Activated naive CD8-positive, alpha-beta T cell (primary cell): ENCODE measurements at regions not wholly inside any gene's neighbourhood (a gene's known extent, or its start where the extent isn't known, plus 50 kb on each side); places are given as distances from the start of the nearest gene placed in this dataset.

Experiments used
- H3K27ac Mint-ChIP-seq: one replicate; pipeline ENCODE4 v1.8.0; 2021; ENCODE audit warnings: mixed read lengths
- H3K27me3 Mint-ChIP-seq: one replicate; pipeline ENCODE4 v1.8.0; 2021; ENCODE audit warnings: mixed read lengths
- H3K36me3 Mint-ChIP-seq: one replicate; pipeline ENCODE4 v1.8.0; 2021; ENCODE audit warnings: mixed read lengths
- H3K4me1 Mint-ChIP-seq: one replicate; pipeline ENCODE4 v1.8.0; 2021; ENCODE audit warnings: low read depth, mixed read lengths
- H3K4me3 Mint-ChIP-seq: one replicate; pipeline ENCODE4 v1.8.0; 2021; ENCODE audit warnings: mild to moderate bottlenecking, mixed read lengths
- H3K9me3 Mint-ChIP-seq: one replicate; pipeline ENCODE4 v1.8.0; 2021; ENCODE audit warnings: low read depth, mixed read lengths

DNA sequence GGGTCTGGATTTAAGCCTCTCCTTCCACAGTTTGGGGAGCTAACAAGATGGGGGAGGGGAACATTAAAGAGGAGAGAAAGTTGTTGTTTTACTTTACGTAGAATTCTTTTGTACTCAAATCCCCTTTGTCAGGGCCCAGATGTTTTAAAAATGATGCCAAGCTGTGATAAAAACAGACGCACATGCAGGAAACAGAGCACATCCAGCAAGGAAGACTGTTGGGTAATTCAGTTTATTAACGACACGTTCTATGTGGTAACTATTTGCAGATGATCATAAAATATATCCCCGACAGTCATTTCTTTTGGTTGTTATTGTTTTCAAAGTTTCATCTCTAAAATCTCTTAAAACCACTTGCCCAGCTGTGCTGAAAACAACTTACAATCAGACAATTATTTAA, 307.0 kb upstream of the PRDM1 start:
- Mint-ChIP-seq H3K27me3 (no peaks in the 10 kb centered on the region), H3K9me3 (peaks cover 7% of the 10 kb centered on the region), H3K4me3 (no peak overlapping the region), H3K4me1 (peaks cover 36% of the 10 kb centered on the region), H3K27ac (no peak overlapping the region), H3K36me3 (peaks cover 7% of the 10 kb centered on the region)

DNA sequence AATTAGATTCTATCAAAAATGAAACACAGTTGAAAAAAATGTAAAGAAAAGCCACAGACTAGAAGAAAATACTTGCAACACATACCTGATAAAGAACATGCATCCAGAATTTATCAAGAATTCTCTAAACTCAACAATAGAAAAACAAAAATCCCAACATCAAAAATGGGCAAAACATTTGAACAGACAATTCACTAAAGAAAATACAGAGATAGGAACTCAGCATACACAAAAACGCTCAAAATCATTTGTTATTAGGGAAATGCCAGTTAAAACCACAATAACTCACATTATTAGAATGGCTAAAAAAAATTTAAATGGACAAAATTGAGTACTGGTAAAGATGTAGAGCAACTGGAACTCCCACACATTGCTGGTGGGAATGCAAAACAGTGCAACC, 311.0 kb upstream of the PRDM1 start:
- peaks cover 7% of the 10 kb centered on the region for H3K36me3 Mint-ChIP-seq
- H3K27me3 Mint-ChIP-seq = no peaks in the 10 kb centered on the region
- H3K9me3 Mint-ChIP-seq = peaks cover 7% of the 10 kb centered on the region
- no peak overlapping the region for H3K4me3 Mint-ChIP-seq
- peaks cover 12% of the 10 kb centered on the region for H3K4me1 Mint-ChIP-seq
- no peak overlapping the region for H3K27ac Mint-ChIP-seq

DNA sequence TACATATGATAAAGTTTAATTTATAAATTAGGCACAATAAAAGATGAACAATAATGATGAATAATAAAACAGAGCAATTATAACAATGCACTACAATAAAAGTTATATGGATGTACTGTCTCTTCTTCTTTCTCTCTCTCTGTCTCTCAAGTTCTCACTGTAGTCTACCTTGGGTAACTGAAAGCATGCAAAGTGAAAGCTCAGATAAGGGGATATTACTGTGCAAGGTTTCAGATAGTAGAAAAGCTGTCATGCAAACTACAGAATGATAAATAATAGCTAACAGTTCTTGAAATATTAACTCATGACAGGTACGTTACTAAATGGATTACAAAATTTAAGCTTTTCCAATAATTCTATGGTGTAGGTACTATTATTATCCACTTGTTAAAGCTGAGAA, 311.9 kb upstream of the PRDM1 start:
- H3K27ac Mint-ChIP-seq = no peak overlapping the region
- no peaks in the 10 kb centered on the region for H3K27me3 Mint-ChIP-seq
- H3K4me3 Mint-ChIP-seq = no peak overlapping the region
- peaks cover 7% of the 10 kb centered on the region for H3K9me3 Mint-ChIP-seq
- H3K4me1 Mint-ChIP-seq = peaks cover 6% of the 10 kb centered on the region
- H3K36me3 Mint-ChIP-seq = peaks cover 7% of the 10 kb centered on the region

DNA sequence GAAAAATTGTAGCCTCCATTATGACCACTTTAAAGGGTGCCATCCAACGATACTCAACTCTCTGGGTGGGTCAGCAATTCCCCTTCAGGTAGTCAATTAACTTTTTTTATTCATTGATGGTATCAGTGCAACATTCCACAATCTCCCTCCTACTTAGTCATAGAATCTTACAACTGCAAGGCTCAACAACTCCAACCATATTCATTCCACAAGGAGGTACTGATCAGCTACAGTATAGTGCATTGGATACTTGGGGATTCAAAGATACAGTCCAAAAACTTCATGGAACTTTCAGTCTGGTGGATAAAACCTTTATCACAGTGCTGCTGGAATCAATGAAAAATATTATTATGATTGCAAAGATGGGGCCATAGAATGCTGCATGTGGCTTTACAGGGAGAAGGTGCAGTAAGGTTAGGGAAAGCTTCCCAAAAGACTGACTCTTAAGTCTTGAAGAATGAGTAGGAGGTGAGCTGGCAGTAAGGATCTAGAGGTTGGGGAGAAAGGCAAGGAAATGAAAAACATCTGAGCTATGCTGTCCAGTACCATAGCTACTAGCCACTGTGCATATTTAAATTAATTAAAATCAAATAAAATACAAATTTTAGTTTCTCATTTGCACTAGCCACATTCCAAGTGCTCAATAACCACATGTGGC, 314.7 kb upstream of the PRDM1 start:
- Mint-ChIP-seq H3K27me3 (no peaks in the 10 kb centered on the region), H3K27ac (no peak overlapping the region), H3K4me1 (no peaks in the 10 kb centered on the region), H3K36me3 (peaks cover 7% of the 10 kb centered on the region), H3K4me3 (no peak overlapping the region), H3K9me3 (peaks cover 7% of the 10 kb centered on the region)

DNA sequence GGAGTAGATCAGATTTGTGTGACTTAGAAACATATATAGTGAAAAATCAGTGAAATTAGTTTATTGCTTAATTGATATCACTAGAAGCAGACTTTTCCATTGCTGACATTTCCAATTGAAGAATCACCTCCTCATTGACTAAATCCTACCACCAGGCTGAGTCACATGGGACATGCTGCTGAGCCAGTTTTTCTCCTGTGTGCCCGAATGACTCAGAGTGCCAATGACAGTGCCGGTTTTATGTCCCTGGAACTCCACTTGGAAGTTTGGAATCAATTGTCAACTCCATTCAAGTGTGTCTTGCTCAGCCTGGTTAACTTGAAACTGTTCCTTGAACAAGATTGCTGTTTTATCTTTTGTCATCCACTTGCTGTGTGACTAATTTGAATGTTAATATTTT, 316.1 kb upstream of the PRDM1 start:
- H3K27ac Mint-ChIP-seq = no peak overlapping the region
- no peaks in the 10 kb centered on the region for H3K36me3 Mint-ChIP-seq
- no peak overlapping the region for H3K4me3 Mint-ChIP-seq
- H3K4me1 Mint-ChIP-seq = no peaks in the 10 kb centered on the region
- no peaks in the 10 kb centered on the region for H3K27me3 Mint-ChIP-seq
- peaks cover 1% of the 10 kb centered on the region for H3K9me3 Mint-ChIP-seq

DNA sequence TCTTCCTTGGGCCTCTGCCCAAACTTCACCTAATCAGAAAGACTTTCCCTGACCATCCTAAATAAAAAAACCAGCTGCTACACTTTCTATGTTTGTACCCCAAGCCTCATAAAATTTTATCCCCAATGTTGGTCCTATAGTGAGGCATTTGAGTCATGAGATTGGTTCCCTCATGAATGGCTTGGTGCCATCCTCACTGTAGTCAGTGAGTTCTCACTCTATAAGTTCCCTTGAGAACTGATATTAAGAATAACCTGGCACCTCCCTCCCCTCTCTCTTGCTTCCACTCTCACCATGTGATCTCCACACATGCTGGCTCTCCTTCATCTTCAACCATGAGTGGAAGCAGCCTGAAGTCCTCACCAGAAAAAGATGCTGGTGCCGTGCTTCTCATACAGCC, 316.9 kb upstream of the PRDM1 start:
- Mint-ChIP-seq H3K4me1 (no peaks in the 10 kb centered on the region), H3K27ac (no peak overlapping the region), H3K4me3 (no peak overlapping the region), H3K27me3 (no peaks in the 10 kb centered on the region), H3K36me3 (no peaks in the 10 kb centered on the region), H3K9me3 (no peaks in the 10 kb centered on the region)

DNA sequence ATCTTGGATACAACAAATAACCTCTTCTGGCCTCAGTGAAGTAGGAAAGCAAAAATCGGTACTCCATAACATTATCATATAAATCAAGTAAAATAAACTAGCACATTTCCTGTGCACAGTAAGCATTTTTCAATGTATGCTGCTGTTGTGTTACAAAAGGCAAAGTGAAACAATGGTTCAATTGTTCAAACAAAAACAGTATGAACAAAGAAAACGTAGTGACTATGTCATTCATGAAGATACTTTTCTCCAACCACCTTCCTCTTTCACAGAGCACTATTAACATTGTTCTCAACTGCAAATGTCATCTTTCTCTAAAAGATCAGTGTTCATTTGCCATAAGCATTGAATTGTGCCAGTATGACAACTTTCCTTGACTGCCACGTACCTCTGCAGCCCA, 318.6 kb upstream of the PRDM1 start:
- Mint-ChIP-seq H3K36me3 (no peaks in the 10 kb centered on the region), H3K27ac (no peak overlapping the region), H3K4me3 (no peak overlapping the region), H3K27me3 (no peaks in the 10 kb centered on the region), H3K4me1 (no peaks in the 10 kb centered on the region), H3K9me3 (no peaks in the 10 kb centered on the region)

DNA sequence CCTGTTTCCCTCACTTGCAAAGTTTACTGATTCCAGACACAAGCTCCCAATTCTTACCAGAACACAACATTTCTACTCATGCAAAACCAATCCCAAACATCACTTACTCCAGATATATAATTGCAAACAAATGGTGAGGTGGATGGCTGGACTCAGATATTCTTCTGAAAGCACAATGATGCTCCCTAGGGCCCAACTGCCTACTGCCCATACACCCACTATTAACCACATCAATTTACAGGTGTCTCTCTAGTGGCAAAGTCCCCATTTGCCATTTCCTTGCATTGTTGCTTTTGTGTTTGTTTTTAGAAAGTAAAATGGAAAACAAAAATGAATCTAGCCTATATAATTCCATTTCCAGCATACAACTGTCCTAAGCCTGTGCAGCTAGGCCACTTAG, 320.9 kb upstream of the PRDM1 start:
- H3K27me3 Mint-ChIP-seq = no peaks in the 10 kb centered on the region

DNA sequence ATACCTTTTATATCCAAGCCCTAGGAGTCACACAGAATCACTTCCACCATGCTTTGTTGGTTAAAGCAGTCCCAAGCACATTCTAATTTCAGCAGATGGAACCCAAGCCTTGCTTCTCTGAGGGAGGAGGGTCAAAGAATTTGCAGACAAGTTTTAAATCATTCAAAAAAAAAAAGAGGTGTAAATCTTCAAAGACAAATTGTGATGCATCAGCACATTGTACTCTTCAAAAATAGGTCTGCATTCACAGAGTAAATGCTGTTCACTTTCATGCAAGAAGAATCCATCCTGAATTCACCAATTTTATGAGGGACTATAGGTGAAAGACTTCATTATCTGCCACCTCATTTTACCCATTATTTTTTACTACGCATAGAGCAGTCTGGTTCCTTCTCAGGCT, 321.8 kb upstream of the PRDM1 start:
- Mint-ChIP-seq H3K9me3 (no peaks in the 10 kb centered on the region), H3K36me3 (peaks cover 3% of the 10 kb centered on the region), H3K27me3 (peaks cover 2% of the 10 kb centered on the region), H3K27ac (no peak overlapping the region), H3K4me1 (no peaks in the 10 kb centered on the region), H3K4me3 (no peak overlapping the region)

More for the DNA sequence above, 320.9 kb upstream of the PRDM1 start:
- Mint-ChIP-seq H3K36me3 (no peaks in the 10 kb centered on the region), H3K27ac (no peak overlapping the region), H3K4me1 (no peaks in the 10 kb centered on the region), H3K9me3 (no peaks in the 10 kb centered on the region), H3K4me3 (no peak overlapping the region)

DNA sequence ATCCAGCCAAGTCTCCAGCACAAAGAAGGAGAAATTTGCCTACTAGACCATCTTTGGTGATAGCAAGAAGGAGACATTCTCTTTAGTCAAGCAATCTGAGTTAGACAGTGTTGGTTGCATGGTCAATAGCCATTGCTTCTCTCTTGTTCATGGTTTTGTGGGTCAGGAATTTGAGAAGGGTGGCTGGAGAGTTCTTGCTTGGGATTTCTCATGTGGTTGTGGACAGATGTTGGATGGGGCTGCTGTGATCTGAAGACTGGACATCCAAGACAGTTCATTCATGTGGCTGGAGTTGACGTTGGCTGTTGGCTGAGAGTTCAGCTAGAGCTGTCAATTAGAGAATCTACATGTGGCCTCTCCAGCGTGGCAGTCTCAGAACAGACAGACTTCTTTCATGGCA, 322.3 kb upstream of the PRDM1 start:
- Mint-ChIP-seq H3K9me3 (no peaks in the 10 kb centered on the region), H3K4me1 (no peaks in the 10 kb centered on the region), H3K4me3 (no peak overlapping the region), H3K27ac (no peak overlapping the region), H3K36me3 (peaks cover 3% of the 10 kb centered on the region), H3K27me3 (peaks cover 2% of the 10 kb centered on the region)

DNA sequence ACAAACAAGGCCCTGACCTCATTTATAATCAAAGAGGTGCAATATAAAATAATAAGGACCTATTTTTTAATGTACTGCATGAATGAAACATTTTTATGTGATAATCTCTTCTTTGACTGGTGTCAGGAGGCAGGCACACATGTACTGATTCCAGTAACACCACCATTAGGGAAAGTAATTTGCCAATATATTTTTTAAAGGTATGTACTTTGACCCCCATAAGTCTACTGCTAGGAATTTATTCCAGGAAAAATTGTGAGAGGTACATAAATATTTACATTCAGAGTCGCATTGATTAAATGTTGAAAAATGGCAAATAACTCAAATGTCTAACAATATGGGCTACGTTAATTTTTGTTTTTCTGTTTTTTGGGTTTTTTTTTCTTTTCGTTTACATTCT, 325.4 kb upstream of the PRDM1 start:
- Mint-ChIP-seq H3K9me3 (no peaks in the 10 kb centered on the region), H3K27me3 (peaks cover 8% of the 10 kb centered on the region), H3K4me3 (no peak overlapping the region), H3K36me3 (peaks cover 3% of the 10 kb centered on the region), H3K4me1 (no peaks in the 10 kb centered on the region), H3K27ac (no peak overlapping the region)

DNA sequence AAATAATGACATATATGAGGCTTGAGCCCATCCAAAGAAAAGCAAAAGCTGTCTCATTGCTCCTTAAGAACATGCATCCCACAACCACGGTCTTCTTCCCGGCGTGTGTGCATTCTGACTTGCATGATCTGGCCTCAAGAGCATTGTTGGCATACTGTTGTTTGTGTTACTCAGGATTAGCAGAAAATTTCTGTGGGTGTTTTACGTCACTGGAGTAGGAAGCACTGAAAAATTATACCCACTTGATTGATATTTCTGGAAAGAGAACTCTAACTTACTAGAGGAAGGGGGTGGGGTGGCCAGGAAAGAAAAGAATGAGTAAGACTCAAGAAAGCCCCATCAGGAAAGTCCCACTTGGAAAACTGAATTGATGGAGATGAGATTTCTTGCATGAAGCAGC, 326.2 kb upstream of the PRDM1 start:
- peaks cover 3% of the 10 kb centered on the region for H3K36me3 Mint-ChIP-seq
- peaks cover 8% of the 10 kb centered on the region for H3K27me3 Mint-ChIP-seq
- no peak overlapping the region for H3K27ac Mint-ChIP-seq
- no peak overlapping the region for H3K4me3 Mint-ChIP-seq
- H3K9me3 Mint-ChIP-seq = no peaks in the 10 kb centered on the region
- H3K4me1 Mint-ChIP-seq = no peaks in the 10 kb centered on the region

DNA sequence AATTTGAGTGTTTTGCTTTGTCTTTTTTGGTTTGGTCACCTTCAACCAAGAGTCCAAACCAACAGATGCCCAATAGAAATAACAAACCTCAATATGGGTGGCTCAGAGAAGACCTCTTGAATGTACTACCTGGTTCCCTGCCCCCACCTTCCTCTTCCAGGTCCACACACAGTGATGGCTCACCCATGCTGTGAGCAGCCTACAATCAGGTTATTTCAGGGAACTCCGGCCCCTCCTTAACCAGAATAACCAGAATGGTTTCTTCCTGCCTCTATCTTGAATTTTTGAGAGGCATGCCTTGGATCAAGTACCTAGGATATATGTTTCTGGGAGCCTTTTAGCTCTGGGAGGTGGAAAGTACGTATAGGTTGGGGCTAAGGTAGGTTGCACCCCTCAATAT, 327.1 kb upstream of the PRDM1 start:
- H3K36me3 Mint-ChIP-seq = peaks cover 3% of the 10 kb centered on the region
- no peak overlapping the region for H3K27ac Mint-ChIP-seq

DNA sequence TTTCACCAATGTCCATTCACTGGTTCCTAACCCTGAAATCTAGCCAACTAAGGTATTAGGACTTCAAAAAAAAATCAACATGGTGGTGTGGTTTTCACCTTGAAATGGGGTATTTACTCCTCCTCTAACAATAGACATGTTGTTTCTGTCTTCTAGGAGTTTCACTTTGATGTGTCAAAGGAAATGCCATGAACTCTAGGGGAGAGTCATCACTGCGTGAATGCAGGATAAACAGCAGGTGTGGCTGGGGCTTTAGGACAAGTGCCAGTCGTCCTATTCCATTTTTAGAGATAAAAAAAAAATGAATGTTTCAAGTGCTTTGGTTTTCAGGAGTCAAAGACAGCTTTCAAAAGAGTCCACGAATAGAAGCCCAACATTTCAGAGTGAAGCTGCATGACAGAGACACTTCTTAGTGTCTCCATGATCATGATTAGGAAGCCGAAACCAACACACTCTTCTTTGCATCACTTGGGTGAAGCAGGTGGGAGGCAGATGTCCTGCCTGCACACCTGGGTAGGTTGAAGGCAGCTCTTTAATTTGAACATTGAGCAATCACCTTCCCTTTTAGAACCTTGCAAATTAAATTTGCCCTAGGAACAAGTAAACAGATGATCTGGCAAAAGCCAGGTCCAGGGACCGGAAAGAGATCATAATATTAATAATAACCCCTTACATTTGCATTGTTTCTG, 328.5 kb upstream of the PRDM1 start:
- H3K9me3 Mint-ChIP-seq = no peaks in the 10 kb centered on the region
- H3K27me3 Mint-ChIP-seq = peaks cover 8% of the 10 kb centered on the region
- no peak overlapping the region for H3K4me3 Mint-ChIP-seq
- H3K4me1 Mint-ChIP-seq = no peaks in the 10 kb centered on the region
- peaks cover 3% of the 10 kb centered on the region for H3K36me3 Mint-ChIP-seq
- no peak overlapping the region for H3K27ac Mint-ChIP-seq

More for the DNA sequence above, 327.1 kb upstream of the PRDM1 start:
- Mint-ChIP-seq H3K4me3 (no peak overlapping the region), H3K9me3 (no peaks in the 10 kb centered on the region), H3K27me3 (peaks cover 8% of the 10 kb centered on the region), H3K4me1 (no peaks in the 10 kb centered on the region)

DNA sequence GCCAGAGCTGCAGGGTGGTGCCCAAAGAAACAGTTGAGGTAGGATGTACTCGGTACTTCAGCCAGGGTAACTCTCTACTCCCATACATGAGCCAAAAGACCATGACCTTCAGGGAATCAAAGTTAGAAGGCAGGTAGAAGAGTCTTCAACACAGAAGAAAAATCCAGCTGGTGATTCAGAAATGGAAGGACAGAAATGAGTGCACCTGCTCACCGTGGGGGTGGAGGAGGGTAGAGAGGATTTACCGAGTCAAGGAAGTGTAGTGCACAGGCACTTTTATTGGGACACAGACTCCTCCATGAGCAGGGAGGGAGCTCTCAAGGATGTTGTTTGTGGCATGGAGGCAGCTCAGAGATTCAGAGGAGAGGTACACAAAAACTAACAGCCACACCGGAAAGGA, 330.3 kb upstream of the PRDM1 start:
- peaks cover 11% of the 10 kb centered on the region for H3K27me3 Mint-ChIP-seq
- H3K4me1 Mint-ChIP-seq = no peaks in the 10 kb centered on the region

More for the DNA sequence above, 330.3 kb upstream of the PRDM1 start:
- H3K4me3 Mint-ChIP-seq = no peak overlapping the region
- H3K9me3 Mint-ChIP-seq = no peaks in the 10 kb centered on the region
- peaks cover 3% of the 10 kb centered on the region for H3K36me3 Mint-ChIP-seq
- no peak overlapping the region for H3K27ac Mint-ChIP-seq
